SK-N-SH (cell line): ENCODE measurements at regions not wholly inside any gene's neighbourhood (a gene's known extent, or its start where the extent isn't known, plus 50 kb on each side); places are given as distances from the start of the nearest gene placed in this dataset.

Source experiments
- CTCF ChIA-PET: fragments of 300-600, 350-600 bp; formaldehyde crosslinking; extraction: SDS; loops from one replicate; lab custom pipeline; 2021; lab: Yijun Ruan, JAX
- POLR2A ChIA-PET: fragments of 350-600 bp; sonication (Branson Sonifier 250); formaldehyde crosslinking; extraction: SDS; loops from one replicate; lab custom pipeline; 2020; ENCODE audit warnings: antibody characterized with exemption, inconsistent platforms; lab: Yijun Ruan, JAX
- DNase-seq: peaks from one replicate; pipeline ENCODE4 v3.0.0; 2012
- H2AFZ ChIP-seq: fragments of 200-600 bp; sonication (generic); 2 replicates; pipeline ENCODE4 v1.8.1; 2016; ENCODE audit warnings: antibody characterized with exemption, mild to moderate bottlenecking, low read depth
- H3F3A ChIP-seq: fragments of 200-600 bp; sonication (generic); replicated peaks from 2 replicates; pipeline ENCODE3; 2016; ENCODE audit warnings: antibody characterized with exemption, mild to moderate bottlenecking; ENCODE audit not compliant: insufficient read depth
- H3K27ac ChIP-seq, 2 experiments: fragments of 200-500 bp in 1 of 2; fragments of 200-600 bp in 1 of 2; sonication (Bioruptor generic) in 1 of 2; sonication (generic), shearing (Covaris generic) in 1 of 2; 2 replicates each; pipeline versions ENCODE4 v1.5.1 to v1.6.1; 2014 to 2016; ENCODE audit warnings: low read depth in 2 of 2, inconsistent platforms in 1 of 2, low read length in 1 of 2, mild to moderate bottlenecking in 1 of 2, mixed read lengths in 1 of 2
- H3K27me3 ChIP-seq: fragments of 200-600 bp; sonication (generic), shearing (Covaris generic); 2 replicates; pipeline ENCODE4 v1.6.1; 2016; ENCODE audit warnings: mixed run types; ENCODE audit not compliant: insufficient read depth
- H3K36me3 ChIP-seq, 2 experiments: fragments of 200-500 bp in 1 of 2; fragments of 200-600 bp in 1 of 2; sonication (Bioruptor generic) in 1 of 2; sonication (generic) in 1 of 2; replicated peaks in 1 of 2; 2 replicates each; pipeline versions ENCODE3 to v1.5.1; 2014 to 2016; ENCODE audit warnings: low read length in 1 of 2, mild to moderate bottlenecking in 1 of 2; ENCODE audit not compliant: insufficient read depth in 2 of 2, control insufficient read depth in 1 of 2
- H3K4me1 ChIP-seq, 2 experiments: fragments of 200-500 bp in 1 of 2; fragments of 200-600 bp in 1 of 2; sonication (Bioruptor generic) in 1 of 2; sonication (generic), shearing (Covaris generic) in 1 of 2; 2 replicates each; pipeline versions ENCODE4 v1.5.1 to v1.6.1; 2014 to 2016; ENCODE audit warnings: low read depth in 1 of 2, low read length in 1 of 2, mixed run types in 1 of 2; ENCODE audit not compliant: insufficient read depth in 2 of 2, control insufficient read depth in 1 of 2
- H3K4me2 ChIP-seq: fragments of 200-600 bp; sonication (generic), shearing (Covaris generic); 2 replicates; pipeline ENCODE4 v1.6.1; 2017; ENCODE audit warnings: mixed run types
- H3K4me3 ChIP-seq, 2 experiments: fragments of 200-500 bp in 1 of 2; fragments of 200-600 bp in 1 of 2; sonication (Bioruptor generic) in 1 of 2; sonication (generic), shearing (Covaris generic) in 1 of 2; 2 replicates each; pipeline versions ENCODE4 v1.5.1 to v1.8.1; 2014 to 2016; ENCODE audit warnings: low read depth in 2 of 2, inconsistent platforms in 1 of 2, low read length in 1 of 2, mild to moderate bottlenecking in 1 of 2, mixed read lengths in 1 of 2, moderate library complexity in 1 of 2
- H3K79me2 ChIP-seq: fragments of 200-600 bp; sonication (generic); 2 replicates; pipeline ENCODE4 v1.8.1; 2017; ENCODE audit warnings: mild to moderate bottlenecking; ENCODE audit not compliant: insufficient read depth
- H3K9ac ChIP-seq: fragments of 200-600 bp; sonication (generic); 2 replicates; pipeline ENCODE4 v1.6.1; 2017; ENCODE audit warnings: mixed run types
- H3K9me2 ChIP-seq: fragments of 200-600 bp; sonication (generic); 2 replicates; pipeline ENCODE4 v1.6.1; 2017; ENCODE audit warnings: mixed run types
- H3K9me3 ChIP-seq: fragments of 200-600 bp; sonication (generic); 2 replicates; pipeline ENCODE4 v1.6.1; 2017; ENCODE audit warnings: mixed run types, mild to moderate bottlenecking, moderate library complexity
- H4K20me1 ChIP-seq: fragments of 200-600 bp; sonication (generic); 2 replicates; pipeline ENCODE4 v1.6.1; 2017; ENCODE audit warnings: mild to moderate bottlenecking, mixed run types; ENCODE audit not compliant: insufficient read depth
- EZH2phosphoT487 ChIP-seq: fragments of 200-600 bp; sonication (generic); IDR thresholded peaks from 2 replicates; pipeline ENCODE4 v1.6.1; 2017; ENCODE audit warnings: low read depth, mixed run types, mild to moderate bottlenecking, antibody characterized with exemption, moderate library complexity, borderline replicate concordance
- GATA2 ChIP-seq: sonication (generic); formaldehyde crosslinking; IDR thresholded peaks from 2 replicates; pipeline ENCODE4 v1.5.0; 2020; ENCODE audit warnings: mild to moderate bottlenecking, missing genetic modification reagents
- MEF2A ChIP-seq: IDR thresholded peaks from 2 replicates; pipeline ENCODE4 v1.4.0; 2012; ENCODE audit warnings: low read depth, borderline replicate concordance
- MXI1 ChIP-seq: IDR thresholded peaks from 2 replicates; pipeline ENCODE4 v1.6.1; 2012; ENCODE audit warnings: mild to moderate bottlenecking, low read depth, low read length, improper control_type of control experiment
- RAD21 ChIP-seq: IDR thresholded peaks from 2 replicates; pipeline ENCODE4 v1.6.1; 2012; ENCODE audit warnings: mild to moderate bottlenecking, low read length
- RCOR1 ChIP-seq: fragments of 150-350 bp; IDR thresholded peaks from 2 replicates; pipeline ENCODE4 v1.6.1; 2017; ENCODE audit warnings: antibody characterized with exemption, low read length
- RXRA ChIP-seq: IDR thresholded peaks from 2 replicates; pipeline ENCODE4 v1.4.0; 2012; ENCODE audit warnings: low read depth, mild to moderate bottlenecking, borderline replicate concordance
- SIN3A ChIP-seq: IDR thresholded peaks from 2 replicates; pipeline ENCODE4 v1.6.1; 2012; ENCODE audit warnings: low read depth, mild to moderate bottlenecking, low read length, moderate library complexity, borderline replicate concordance
- SMC3 ChIP-seq: IDR thresholded peaks from 2 replicates; pipeline ENCODE4 v1.6.1; 2012; ENCODE audit warnings: low read depth, low read length, improper control_type of control experiment
- TCF12 ChIP-seq: IDR thresholded peaks from 2 replicates; pipeline ENCODE4 v1.4.0; 2012
- TEAD4 ChIP-seq: IDR thresholded peaks from 2 replicates; pipeline ENCODE4 v1.4.0; 2012; ENCODE audit warnings: mild to moderate bottlenecking, borderline replicate concordance; ENCODE audit not compliant: insufficient read depth
- YY1 ChIP-seq: IDR thresholded peaks from 2 replicates; pipeline ENCODE4 v1.4.0; 2012; ENCODE audit warnings: low read depth, mild to moderate bottlenecking
- WGBS: methylation state at CpG from one replicate; pipeline ENCODE4 v1.1.6; 2017; ENCODE audit warnings: low lambda C conversion rate; 5-methylcytosine and 5-hydroxymethylcytosine counted together
- TF ChIP-seq, protein P1 (sequence below): fragments of 200-600 bp; sonication (generic); IDR thresholded peaks from 2 replicates; pipeline ENCODE4 v1.6.1; 2017; ENCODE audit warnings: antibody characterized with exemption, mild to moderate bottlenecking, moderate library complexity
- TF ChIP-seq, protein P2 (sequence below): IDR thresholded peaks from 2 replicates; pipeline ENCODE4; 2012
- TF ChIP-seq, protein P3 (sequence below): fragments of 150-350 bp; IDR thresholded peaks from 2 replicates; pipeline ENCODE4 v1.6.1; 2017; ENCODE audit warnings: antibody characterized with exemption, low read length, low read depth, borderline replicate concordance
- TF ChIP-seq, protein P4 (sequence below): IDR thresholded peaks from 2 replicates; pipeline ENCODE4 v1.4.0; 2012; ENCODE audit warnings: low read depth

DNA sequence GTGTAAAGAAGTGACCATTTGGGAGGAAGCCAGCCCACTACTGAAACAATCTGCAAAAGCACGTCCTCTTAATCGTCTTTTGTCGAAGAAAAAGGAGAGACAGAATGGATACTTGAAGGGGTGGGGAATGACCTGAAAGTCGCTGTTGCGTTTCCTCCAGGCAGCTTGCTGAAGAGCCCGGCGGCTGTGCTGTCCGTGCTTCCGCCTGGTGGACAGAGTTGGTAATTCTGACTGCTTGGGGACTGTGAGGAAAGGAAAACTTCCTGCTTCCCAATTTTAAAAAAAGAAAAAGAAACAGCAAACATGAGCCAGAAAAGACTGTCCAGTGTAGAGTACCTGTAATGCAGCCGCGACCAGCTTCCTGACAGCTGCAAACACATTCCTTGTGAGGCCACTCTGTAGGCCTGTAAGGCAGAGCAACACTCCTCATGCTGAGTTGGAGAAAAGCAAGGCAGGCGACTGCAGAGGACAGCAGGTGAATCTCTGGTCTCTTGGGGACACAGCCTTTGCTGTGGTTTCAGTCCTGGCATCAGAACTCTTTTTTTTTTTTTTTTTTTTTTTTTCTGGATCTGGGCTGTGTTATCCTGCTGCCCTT lies 251.1 kb upstream of the TBX18 start:
- Histone ChIP-seq H3K9me3 (no peaks in the 10 kb centered on the region), H3K4me3 (no peak overlapping the region; a peak in 1 of 4 replicates), H3K36me3 (no peaks in the 10 kb centered on the region), H3K9ac (no peak overlapping the region), H3F3A (no peaks in the 10 kb centered on the region), H3K4me1 (no peaks in the 10 kb centered on the region), H3K27ac (no peak overlapping the region), H3K79me2 (no peaks in the 10 kb centered on the region), H3K27me3 (no peaks in the 10 kb centered on the region), H4K20me1 (no peaks in the 10 kb centered on the region), H3K4me2 (no peak overlapping the region), H2AFZ (no peak overlapping the region), H3K9me2 (no peaks in the 10 kb centered on the region)
- peak; percentile 47 for TF ChIP-seq SMC3
- TF ChIP-seq, protein P1, sequence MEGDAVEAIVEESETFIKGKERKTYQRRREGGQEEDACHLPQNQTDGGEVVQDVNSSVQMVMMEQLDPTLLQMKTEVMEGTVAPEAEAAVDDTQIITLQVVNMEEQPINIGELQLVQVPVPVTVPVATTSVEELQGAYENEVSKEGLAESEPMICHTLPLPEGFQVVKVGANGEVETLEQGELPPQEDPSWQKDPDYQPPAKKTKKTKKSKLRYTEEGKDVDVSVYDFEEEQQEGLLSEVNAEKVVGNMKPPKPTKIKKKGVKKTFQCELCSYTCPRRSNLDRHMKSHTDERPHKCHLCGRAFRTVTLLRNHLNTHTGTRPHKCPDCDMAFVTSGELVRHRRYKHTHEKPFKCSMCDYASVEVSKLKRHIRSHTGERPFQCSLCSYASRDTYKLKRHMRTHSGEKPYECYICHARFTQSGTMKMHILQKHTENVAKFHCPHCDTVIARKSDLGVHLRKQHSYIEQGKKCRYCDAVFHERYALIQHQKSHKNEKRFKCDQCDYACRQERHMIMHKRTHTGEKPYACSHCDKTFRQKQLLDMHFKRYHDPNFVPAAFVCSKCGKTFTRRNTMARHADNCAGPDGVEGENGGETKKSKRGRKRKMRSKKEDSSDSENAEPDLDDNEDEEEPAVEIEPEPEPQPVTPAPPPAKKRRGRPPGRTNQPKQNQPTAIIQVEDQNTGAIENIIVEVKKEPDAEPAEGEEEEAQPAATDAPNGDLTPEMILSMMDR: peak; percentile 73
- TF ChIP-seq GATA2 (CRISPR knock-in tag): no peak
- TF ChIP-seq YY1: no peak
- TF ChIP-seq TCF12: no peak
- TF ChIP-seq RAD21: peak; percentile 42; the same call in 1 of the 2 replicates
- TF ChIP-seq, protein P2, sequence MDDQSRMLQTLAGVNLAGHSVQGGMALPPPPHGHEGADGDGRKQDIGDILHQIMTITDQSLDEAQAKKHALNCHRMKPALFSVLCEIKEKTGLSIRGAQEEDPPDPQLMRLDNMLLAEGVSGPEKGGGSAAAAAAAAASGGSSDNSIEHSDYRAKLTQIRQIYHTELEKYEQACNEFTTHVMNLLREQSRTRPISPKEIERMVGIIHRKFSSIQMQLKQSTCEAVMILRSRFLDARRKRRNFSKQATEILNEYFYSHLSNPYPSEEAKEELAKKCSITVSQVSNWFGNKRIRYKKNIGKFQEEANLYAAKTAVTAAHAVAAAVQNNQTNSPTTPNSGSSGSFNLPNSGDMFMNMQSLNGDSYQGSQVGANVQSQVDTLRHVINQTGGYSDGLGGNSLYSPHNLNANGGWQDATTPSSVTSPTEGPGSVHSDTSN: no peak
- TF ChIP-seq, protein P3, sequence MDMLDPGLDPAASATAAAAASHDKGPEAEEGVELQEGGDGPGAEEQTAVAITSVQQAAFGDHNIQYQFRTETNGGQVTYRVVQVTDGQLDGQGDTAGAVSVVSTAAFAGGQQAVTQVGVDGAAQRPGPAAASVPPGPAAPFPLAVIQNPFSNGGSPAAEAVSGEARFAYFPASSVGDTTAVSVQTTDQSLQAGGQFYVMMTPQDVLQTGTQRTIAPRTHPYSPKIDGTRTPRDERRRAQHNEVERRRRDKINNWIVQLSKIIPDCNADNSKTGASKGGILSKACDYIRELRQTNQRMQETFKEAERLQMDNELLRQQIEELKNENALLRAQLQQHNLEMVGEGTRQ: no peak
- TF ChIP-seq TEAD4: no peak
- no peak for TF ChIP-seq RCOR1
- TF ChIP-seq, protein P4, sequence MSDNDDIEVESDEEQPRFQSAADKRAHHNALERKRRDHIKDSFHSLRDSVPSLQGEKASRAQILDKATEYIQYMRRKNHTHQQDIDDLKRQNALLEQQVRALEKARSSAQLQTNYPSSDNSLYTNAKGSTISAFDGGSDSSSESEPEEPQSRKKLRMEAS: no peak
- TF ChIP-seq SIN3A: no peak
- TF ChIP-seq EZH2phosphoT487: no peak
- no peak for TF ChIP-seq RXRA
- CTCF ChIA-PET: interaction anchor here (0.7 to 0.8 kb wide), 3 partner anchors 9 to 392 kb away, joined by 3 read pairs; no protein-coding TSS in a partner anchor
- DNase-seq: peak; percentile 17
- POLR2A ChIA-PET: no interaction called here
- WGBS: 8% methylated on average over 12 of the region's 12 CpGs

DNA sequence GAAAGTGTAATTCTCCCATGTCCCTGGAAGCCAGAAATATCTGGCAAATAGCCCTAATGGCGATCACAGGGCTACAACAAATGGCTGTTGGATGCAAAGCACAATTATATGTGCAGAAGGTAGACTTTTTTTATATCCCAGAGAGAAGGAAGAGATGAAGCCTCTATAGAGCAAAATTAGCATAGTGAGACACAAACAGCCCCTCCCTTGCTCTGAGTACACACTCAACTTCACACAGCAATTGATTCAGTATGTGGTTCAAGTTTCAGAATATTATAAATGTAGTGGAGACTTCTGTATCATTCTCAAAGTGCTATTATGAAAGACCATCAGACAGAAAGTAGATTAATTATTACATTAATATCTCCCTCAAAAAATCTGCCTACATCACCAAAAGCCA lies 246.5 kb upstream of the TBX18 start:
- H3F3A ChIP-seq: no peaks in the 10 kb centered on the region
- no peaks in the 10 kb centered on the region for H4K20me1 ChIP-seq
- H3K9ac ChIP-seq: no peak overlapping the region
- H3K36me3 ChIP-seq: no peaks in the 10 kb centered on the region
- H3K9me2 ChIP-seq: no peaks in the 10 kb centered on the region
- WGBS: 0% methylated on average over 1 of the region's 1 CpG
- H3K27ac ChIP-seq: no peak overlapping the region
- DNase-seq: no peak
- H2AFZ ChIP-seq: no peak overlapping the region
- no peaks in the 10 kb centered on the region for H3K4me1 ChIP-seq
- H3K27me3 ChIP-seq: no peaks in the 10 kb centered on the region
- no peak overlapping the region for H3K4me3 ChIP-seq
- CTCF ChIA-PET: no interaction called here
- H3K4me2 ChIP-seq: no peak overlapping the region
- TF ChIP-seq YY1 (no peak), MEF2A (no peak), MXI1 (no peak)
- H3K79me2 ChIP-seq: no peaks in the 10 kb centered on the region
- POLR2A ChIA-PET: no interaction called here
- no peaks in the 10 kb centered on the region for H3K9me3 ChIP-seq
